T-helper 1 cell treated with Interleukin-12 subunit alpha and Interleukin-12 subunit beta and Interleukin-4 antibody, amounts not matched to agents 30 ng/mL and 1 ng/mL, for 36 hours (primary cell): ENCODE measurements at regions not wholly inside any gene's neighbourhood (a gene's known extent, or its start where the extent isn't known, plus 50 kb on each side); places are given as distances from the start of the nearest gene placed in this dataset.

Source experiments
- intact Hi-C: fragments of 100-400 bp; cut with micrococcal nuclease; formaldehyde crosslinking; loops from one replicate; pipeline ENCODE4 v1.15.1; 2024

- intact Hi-C loops: no loop called here
Observed at GRCh38 chr4:132527817-132528216, 621.3 kb upstream of the PCDH10 start.

- intact Hi-C loops: no loop called here
Observed at GRCh38 chr4:132530861-132531260, 618.2 kb upstream of the PCDH10 start.

DNA sequence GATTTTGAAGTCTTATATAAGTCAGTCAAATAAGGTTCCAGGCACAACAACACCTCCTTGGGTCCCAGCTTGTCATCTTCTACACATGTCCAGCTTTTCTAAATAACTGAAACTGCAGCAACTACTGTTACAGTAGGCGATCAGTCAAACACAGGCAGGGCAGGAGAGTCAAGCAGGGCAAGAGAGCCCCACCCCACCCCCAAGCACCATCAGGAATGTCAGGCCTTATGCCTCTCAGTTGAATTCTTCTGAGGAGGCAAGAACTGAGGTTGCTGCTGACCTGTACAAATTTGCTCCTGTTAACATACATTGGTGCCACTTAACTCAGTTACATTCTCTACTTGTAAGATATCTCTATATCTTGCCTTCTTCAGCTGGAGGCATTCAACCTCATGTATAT is 608.8 kb upstream of the PCDH10 start:
- intact Hi-C loops: no loop called here

GRCh38 chr4:132540797-132541196 is 608.3 kb upstream of the PCDH10 start:
- intact Hi-C loops: no loop called here

DNA sequence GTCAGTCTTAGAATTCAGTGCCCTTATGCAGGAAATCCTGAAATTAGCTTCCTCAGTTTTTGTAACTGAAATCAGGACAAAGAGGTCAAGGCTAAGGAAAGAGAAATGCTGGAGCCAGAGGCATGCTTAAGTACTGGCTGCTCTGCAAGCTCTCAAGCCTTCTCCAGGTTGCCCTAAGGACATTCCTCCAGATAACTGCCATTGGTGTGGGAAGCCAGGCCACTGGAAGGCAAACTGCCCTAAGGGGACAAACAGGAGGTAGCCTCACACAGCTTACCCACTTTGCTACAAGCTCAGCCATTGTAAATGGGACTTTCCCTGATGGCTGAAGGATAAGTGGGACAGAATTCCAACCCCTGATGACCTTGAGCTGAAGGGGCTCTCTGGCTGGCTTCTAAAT is 606.9 kb upstream of the PCDH10 start:
- intact Hi-C loops: no loop called here

GRCh38 chr4:132548463-132548862 is 600.6 kb upstream of the PCDH10 start:
- intact Hi-C loops: no loop called here

DNA sequence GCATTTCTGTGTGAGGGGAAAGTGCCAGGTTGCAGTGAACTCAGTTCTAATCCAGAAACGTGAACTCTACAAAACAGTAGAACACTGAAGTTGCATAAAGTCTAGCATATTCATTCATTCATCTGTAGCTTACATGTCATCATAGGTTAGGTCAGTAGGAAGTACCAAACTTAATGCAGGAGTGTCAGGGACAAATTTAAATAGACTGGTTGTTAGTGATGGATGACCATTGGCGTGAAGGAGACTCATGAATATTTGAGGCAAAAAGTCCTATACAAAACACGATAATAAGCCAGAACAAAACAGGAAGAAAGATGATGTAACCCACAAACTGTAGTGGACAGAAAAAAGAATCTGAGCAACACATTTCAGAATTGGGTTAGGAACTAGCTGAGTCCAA is 592.8 kb upstream of the PCDH10 start:
- intact Hi-C loops: no loop called here

DNA sequence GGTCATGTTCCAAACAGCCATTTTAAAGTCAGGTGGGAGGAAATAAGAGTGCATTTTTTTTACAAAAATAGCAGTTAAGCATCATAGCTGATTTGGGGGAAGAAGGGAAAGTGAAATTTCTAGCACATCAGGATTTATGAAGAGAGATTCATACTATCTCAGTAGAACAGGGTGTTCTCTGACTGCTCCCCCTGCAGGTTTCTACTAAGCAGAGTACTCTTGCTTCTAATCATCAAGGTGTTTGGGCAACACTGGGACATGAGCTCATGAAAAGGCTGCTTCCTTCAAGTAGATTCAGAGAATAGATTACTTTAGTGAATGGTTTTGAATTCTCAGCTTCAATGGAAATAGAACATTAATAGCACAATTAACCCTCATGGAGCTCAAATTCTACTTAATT is 591.4 kb upstream of the PCDH10 start:
- intact Hi-C loops: no loop called here

DNA sequence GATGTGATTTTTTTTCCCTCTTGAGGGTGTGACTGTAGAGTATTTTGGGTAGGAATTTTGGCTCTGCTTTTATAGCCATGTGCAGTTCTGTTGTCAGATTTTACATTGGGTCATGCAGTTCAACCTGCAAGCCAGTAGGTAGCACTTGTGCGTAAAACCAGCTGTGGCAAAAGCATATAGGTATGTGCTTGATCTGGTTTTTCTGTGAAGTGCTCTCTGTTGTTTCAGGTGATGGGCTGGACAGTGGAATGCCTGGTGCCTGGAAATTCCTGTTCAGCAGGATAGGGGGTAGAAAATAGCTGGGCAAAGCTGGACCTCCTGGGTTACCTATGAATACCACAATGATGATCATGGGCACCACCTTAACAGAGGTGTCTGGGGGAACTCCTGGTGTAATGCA is 584.2 kb upstream of the PCDH10 start:
- intact Hi-C loops: no loop called here

- intact Hi-C loops: no loop called here
Observed at GRCh38 chr4:132565542-132565941, 583.6 kb upstream of the PCDH10 start.

GRCh38 chr4:132572210-132572609 is 576.9 kb upstream of the PCDH10 start:
- intact Hi-C loops: no loop called here

DNA sequence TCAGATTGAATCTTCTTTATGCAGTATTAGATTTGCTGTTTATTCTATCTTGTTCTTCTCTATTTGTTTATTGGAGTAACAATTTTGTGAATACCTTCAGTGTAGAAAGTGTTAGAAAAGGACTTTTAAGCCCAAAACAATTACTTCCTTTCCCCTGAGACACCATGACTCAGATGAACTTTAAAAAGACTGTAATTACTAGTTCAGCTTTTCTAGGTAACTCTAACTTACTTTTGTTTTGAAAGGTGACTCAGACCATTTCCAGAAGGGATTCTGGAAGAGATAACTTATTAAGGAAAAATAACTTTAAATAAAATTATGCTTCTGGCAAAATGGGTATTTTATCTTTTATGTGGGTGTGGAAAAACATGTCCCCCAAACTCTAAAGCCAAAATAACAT is 561.5 kb upstream of the PCDH10 start:
- intact Hi-C loops: no loop called here

DNA sequence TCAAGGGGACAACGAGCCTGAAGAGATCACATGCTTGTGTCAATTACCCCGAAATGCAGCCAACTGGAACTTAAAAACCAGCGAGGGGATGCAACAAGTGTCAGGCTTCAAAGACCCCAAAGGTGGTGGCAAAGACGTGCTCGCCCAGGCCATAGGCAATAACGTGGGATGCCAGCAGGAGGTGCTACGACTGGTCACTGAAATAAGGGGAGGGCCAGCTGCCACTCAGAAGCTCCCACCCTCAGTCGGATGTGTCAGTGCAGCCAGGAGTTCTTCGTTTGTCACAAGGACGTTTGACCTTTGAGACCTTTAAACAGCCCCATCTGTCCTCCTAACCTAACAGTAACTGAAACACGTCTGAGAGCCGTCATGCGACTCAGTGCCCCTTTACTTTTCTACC is 556.8 kb upstream of the PCDH10 start:
- intact Hi-C loops: no loop called here

GRCh38 chr4:132592850-132593249 is 556.2 kb upstream of the PCDH10 start:
- intact Hi-C loops: no loop called here

DNA sequence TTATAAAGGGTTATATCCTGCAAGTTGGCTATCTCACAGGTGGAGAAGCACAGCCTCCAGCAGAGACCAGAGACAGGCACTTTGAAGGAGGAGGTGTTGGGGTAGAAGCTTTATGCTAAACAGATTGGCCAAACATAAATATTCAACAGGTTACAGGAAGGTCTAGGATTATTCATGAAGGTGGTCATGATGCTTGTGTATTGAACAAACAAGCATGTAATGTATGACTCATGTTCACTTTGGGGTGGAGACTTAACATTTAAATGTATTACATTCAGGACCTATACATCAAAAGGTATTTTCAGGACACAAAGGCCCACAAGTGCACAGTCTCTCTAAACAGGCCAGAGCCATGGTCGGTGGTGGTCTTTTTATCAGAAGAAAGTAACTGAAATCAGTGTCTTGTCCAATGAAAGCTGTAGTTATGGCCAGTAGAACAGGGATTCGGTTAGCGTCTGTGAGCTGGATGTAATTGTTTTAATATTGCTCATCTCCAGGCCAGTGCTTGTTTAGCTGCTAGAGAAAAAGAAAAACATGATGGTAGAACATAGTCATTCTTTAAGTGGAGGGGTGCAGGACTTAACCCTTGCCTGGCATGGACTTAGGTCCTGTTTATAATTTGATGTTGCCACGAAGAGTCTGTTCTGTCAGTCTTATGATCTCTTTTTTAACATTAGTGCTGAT is 555.2 kb upstream of the PCDH10 start:
- intact Hi-C loops: no loop called here

- intact Hi-C loops: no loop called here
Observed at GRCh38 chr4:132596186-132596585, 552.9 kb upstream of the PCDH10 start.

- intact Hi-C loops: no loop called here
Observed at GRCh38 chr4:132605551-132605950, 543.5 kb upstream of the PCDH10 start.

GRCh38 chr4:132614682-132615081 is 534.4 kb upstream of the PCDH10 start:
- intact Hi-C loops: no loop called here

GRCh38 chr4:132619968-132620367 is 529.1 kb upstream of the PCDH10 start:
- intact Hi-C loops: no loop called here

DNA sequence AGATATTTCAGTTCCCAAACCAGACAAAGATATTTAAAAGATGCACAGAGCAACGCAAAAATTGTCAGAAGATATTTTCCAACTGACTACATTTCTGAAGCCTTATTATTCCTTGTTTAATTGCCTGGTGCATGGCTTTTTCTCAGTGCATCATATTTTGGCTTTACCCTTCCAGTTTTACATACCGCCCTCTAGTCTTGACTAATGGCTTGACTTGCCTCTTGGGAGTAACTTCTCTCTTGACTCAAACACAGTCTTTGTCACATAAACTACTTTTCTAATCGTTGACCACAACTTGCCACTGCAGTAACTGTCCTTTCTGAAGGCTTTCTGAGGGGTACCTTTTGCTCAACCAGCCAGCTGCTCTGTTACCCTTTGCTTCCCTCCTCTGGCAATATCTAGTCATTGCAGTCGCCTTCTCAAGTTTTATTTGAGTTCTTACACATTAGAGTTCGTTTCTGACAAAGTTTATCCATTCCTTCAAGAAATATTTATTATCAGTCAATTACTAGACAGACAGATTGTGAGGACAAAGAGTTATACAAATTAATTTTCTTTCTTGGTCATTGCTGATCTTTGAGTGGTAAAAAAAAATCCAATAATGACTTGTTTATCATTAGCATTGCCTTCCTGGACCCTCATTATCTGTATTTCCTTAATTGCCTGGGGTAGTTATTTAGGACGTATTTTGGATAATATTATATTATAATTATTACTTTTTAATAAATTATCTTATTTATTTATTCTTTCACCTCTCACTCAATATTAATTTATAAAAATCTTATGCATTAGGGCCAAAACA is 506.9 kb upstream of the PCDH10 start:
- intact Hi-C loops: no loop called here

- intact Hi-C loops: no loop called here
Observed at GRCh38 chr4:132646186-132646585, 502.9 kb upstream of the PCDH10 start.

DNA sequence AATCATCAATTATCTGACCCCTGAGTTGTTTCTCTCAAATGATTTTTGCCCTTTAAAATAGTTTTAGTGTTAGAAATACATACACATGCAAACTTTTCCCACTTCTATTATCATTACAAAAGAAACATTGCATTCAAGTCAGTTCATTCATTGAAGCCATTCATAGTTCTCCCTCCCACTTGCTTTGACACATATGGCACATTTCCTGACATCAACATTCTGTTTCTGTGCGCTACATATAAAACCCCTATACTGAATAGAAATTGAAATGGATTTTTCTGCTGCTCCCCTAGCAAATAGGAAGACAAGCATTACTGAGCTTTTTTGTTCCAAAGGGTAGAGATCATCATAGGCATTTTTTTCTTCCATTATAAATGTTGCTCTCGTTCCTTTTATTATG is 497.9 kb upstream of the PCDH10 start:
- intact Hi-C loops: no loop called here

DNA sequence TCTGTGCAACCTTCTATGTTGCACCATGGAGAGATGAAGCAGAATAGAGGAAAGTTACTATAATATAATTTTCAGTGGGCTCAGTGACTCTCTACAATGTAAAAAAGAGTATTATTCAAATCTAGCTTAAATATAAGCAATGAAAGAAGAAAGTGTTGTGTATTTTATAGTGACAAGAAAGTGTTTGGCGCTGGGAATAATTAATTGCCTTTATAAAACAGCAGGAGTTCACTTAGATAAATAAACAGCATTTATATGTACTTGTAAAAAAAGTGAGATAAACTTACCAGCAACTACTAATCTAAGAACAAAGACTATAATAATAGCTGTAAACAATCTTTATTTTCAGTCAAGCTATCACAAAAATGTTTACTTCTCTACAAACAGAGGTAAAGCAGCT is 488.9 kb upstream of the PCDH10 start:
- intact Hi-C loops: no loop called here
